NB4 (cell line): ENCODE measurements at regions not wholly inside any gene's neighbourhood (a gene's known extent, or its start where the extent isn't known, plus 50 kb on each side); places are given as distances from the start of the nearest gene placed in this dataset.

Experiments
- DNase-seq: peaks from one replicate; pipeline ENCODE4 v3.0.0; 2010; ENCODE audit warnings: low read depth
- H3K4me3 ChIP-seq: one replicate; pipeline ENCODE4 v1.5.1; 2011; ENCODE audit warnings: mild to moderate bottlenecking, low read depth, low read length, moderate library complexity
- CTCF ChIP-seq: IDR thresholded peaks from one replicate; pipeline ENCODE4 v1.5.1; 2012; ENCODE audit warnings: low read depth, low read length
- MYC ChIP-seq: IDR thresholded peaks from 2 replicates; pipeline ENCODE4 v1.6.1; 2011; ENCODE audit warnings: low read depth, low read length
- POLR2A ChIP-seq: IDR thresholded peaks from 2 replicates; pipeline ENCODE4 v1.6.1; 2011; ENCODE audit warnings: mild to moderate bottlenecking; ENCODE audit not compliant: insufficient read length; ENCODE audit errors: extremely low read depth
- TF ChIP-seq, protein P1 (sequence below): IDR thresholded peaks from 2 replicates; pipeline ENCODE4 v1.6.1; 2011; ENCODE audit warnings: low read depth, low read length

GRCh38 chr9:109910671-109911518 is 130.9 kb downstream of the PALM2AKAP2 start:
- TF ChIP-seq CTCF (no peak), POLR2A (no peak), MYC (no peak)
- TF ChIP-seq, protein P1, sequence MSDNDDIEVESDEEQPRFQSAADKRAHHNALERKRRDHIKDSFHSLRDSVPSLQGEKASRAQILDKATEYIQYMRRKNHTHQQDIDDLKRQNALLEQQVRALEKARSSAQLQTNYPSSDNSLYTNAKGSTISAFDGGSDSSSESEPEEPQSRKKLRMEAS: no peak
- no peak for DNase-seq
- no peak overlapping the region for H3K4me3 ChIP-seq

- no peak for DNase-seq
- no peak overlapping the region for H3K4me3 ChIP-seq
- TF ChIP-seq MYC (no peak), CTCF (no peak), POLR2A (no peak)
- TF ChIP-seq, protein P1: no peak
Measured at GRCh38 chr9:109912082-109912582, 132.1 kb downstream of the PALM2AKAP2 start.

- H3K4me3 ChIP-seq: no peak overlapping the region
- no peak for DNase-seq
- TF ChIP-seq POLR2A (no peak), CTCF (no peak), MYC (no peak)
- TF ChIP-seq, protein P1: no peak
Measured at GRCh38 chr9:109912726-109913460, 132.9 kb downstream of the PALM2AKAP2 start.

GRCh38 chr9:109913461-109913810 is 133.4 kb downstream of the PALM2AKAP2 start:
- TF ChIP-seq POLR2A: no peak
- no peak for TF ChIP-seq MYC
- TF ChIP-seq, protein P1: no peak
- no peak for TF ChIP-seq CTCF
- H3K4me3 ChIP-seq: no peak overlapping the region
- DNase-seq: no peak

DNA sequence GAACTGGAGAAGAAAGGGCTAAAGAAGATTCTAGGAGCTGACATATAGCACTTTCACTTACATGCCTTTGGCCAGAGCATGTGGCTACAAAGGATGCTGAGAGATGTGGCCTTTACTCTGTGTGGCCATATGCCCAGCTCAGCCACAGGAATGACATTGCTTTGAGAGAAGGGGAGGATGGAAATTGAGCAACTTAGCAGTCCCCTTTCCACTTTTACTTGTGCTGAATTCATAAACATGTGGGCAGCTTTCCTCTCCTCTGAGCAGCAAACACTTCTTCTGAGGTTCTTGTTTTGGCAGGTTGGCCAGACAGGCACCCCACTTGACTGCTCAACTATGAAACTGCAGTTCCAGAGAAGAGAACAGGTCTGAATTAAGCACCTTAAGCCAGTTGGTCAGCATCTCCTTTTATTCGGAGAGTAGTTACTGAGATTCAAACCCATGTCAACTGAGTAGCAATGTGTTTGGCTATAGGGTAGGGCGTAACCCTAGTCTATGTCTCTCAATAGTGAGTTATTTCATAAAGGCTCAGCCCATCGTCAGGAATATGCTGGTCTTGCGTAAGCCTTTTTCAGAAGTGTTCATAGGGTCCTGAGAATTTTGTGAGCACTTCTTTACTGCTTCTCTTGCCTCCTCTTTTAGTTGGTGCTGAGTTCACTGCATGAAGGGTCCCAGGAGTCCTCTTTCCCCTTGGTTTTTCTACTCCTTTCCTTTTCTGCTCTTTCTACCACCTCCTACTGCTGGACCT is 134.5 kb downstream of the PALM2AKAP2 start:
- TF ChIP-seq, protein P1: no peak
- TF ChIP-seq POLR2A: no peak
- TF ChIP-seq MYC: no peak
- no peak for TF ChIP-seq CTCF
- no peak overlapping the region for H3K4me3 ChIP-seq
- DNase-seq: no peak
